HG02623 (cell line): ENCODE measurements at regions not wholly inside any gene's neighbourhood (a gene's known extent, or its start where the extent isn't known, plus 50 kb on each side); places are given as distances from the start of the nearest gene placed in this dataset.
"Not testable (repeated sequence)": the region's sequence is repeated elsewhere in the genome, so short reads cannot be mapped to it uniquely, and the experiment has no call there.

ENCODE experiments used
- ATAC-seq: cut with Tn5 transposase; IDR thresholded peaks from one replicate; pipeline ENCODE4 v1.9.1; 2021; ENCODE audit warnings: moderate library complexity; ENCODE audit not compliant: unreplicated experiment

DNA sequence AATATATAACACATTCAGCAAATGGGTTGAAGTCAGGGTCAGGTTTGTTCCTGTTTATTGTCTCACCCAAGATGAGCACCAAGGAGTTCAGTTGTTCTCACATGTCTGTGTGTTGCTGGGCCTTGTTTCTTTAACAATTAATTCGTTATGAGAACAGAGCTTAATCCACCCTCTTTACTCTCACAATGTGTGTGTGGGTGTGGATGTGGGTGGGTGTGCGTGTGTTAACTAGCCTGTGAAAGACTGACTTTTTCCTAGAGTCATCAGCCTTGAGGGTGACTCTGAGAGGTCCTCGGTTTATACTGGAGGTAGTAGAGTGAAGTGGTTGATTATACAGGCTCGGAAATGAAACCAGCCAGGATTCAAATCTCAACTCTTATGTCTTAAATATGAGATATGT, 672.1 kb downstream of the MAFB start:
- no peak for ATAC-seq

DNA sequence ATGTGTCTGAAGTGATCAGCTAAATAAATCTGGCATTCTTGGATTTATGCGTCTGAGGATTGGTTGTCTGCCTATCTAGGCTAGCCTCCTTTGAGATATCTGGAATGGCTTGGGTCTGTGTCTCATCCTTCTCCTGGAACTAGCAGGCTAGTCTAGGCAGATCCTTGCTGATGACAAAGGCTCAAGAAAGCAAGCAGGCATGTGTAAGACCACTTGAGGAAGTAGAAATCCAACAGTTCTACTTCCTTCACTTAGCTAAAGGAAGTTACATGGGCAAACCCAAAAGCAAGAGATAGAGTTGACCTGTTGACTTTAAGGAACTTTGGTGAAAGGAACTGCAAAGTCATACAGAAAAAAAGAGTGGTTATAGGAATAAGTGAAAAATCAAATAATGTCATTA, 672.6 kb downstream of the MAFB start:
- no peak for ATAC-seq

GRCh38 chr20:40012026-40012425, 677.0 kb downstream of the MAFB start:
- not testable (repeated sequence) for ATAC-seq

DNA sequence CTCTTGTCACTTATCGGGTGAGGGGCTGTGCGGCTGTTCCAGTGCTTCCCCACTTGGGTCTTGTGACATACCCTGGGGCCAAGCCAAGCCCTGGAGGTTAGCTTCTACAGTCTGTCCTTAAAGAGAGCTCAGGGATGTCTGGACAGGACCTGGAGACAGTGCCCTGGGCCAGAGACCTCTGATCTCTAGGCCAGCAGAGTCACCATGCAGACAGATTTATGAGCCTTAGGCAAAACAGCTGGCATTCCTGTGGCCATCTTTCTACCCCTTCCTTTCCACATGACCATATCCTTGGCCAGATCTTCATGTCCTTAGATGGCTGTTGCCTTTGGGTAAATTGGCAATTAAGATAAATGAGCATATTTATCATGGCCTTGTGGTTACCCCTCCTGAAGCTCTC, 678.6 kb downstream of the MAFB start:
- no peak for ATAC-seq

DNA sequence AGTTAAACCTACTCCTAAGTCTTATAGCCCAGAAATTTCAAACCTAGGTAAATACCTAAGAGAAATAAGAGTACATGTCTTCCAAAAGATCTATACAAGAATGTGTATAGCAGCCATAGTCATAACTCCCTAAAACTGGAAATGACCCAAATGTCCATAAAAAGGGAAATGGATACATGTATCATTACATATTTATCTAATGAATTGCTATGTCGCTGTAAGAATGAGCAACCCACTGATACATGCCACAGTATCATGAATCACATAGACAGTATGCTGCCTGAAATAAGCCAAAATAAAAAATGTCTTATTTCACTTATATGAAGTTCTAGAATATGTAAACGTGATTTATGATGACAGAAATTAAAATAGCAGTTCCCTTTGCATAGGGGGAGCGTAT, 679.5 kb downstream of the MAFB start:
- no peak for ATAC-seq

- no peak for ATAC-seq
Measured at GRCh38 chr20:40008177-40008576, 680.9 kb downstream of the MAFB start.

GRCh38 chr20:40006168-40006860, 682.7 kb downstream of the MAFB start:
- no peak for ATAC-seq

GRCh38 chr20:40004092-40004491, 684.9 kb downstream of the MAFB start:
- not testable (repeated sequence) for ATAC-seq

GRCh38 chr20:39993742-39994141, 695.3 kb downstream of the MAFB start:
- ATAC-seq = no peak

DNA sequence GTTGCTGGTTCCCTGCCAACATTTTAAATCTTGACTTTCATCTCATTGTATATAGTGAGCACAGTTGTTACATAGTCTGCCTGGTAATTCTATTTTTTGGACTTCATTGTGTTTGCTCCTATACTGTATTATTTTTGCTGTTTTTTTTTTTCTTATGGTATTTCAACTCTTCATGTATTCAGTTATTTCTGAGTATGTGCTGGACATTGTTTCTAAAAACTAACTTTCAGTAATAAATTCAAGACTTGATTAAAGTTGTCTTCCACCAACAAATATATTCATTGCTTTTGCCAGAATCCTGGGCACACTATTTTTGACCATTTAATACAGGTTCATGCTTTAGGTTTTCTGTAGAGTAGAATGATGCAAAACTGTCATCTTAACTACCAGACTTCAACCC, 698.3 kb downstream of the MAFB start:
- no peak for ATAC-seq

GRCh38 chr20:39988991-39989390, 700.0 kb downstream of the MAFB start:
- no peak for ATAC-seq

DNA sequence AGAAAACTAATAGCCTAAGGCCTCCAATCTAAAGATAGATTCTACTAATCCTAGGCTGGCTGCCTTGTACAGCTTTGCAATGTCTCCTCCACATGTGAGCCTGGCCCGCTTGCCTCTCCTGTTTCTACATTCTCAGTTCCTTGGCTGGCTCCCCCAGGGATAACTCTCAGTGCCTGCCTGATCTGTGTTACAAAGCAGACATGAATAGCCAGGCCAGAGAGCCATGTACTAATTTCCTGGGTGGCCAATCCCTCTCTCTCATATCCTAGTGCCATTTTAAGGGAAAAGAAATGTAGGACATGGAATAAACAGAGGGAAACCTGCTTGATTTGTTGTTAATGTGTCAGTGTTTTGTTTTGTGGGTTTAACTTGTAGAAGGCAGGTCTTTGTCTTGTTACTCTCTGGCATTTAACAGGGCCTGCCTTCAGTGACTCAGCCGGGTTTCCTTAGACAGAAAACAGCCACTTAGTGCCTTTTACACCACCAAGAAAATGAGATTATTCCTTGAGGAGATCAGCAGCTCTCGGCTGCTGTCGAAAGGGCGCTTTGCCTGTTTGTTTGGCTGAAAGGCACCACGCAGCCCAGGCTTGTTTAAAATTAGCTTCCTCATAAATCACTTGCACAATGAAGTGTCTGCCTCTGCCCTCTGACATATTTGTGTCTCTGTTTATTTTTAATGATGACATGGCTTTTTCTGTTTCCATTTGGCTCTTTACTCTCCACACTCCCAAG, 702.7 kb downstream of the MAFB start:
- no peak for ATAC-seq

- no peak for ATAC-seq
Measured at GRCh38 chr20:39985271-39985827, 703.7 kb downstream of the MAFB start.

- no peak for ATAC-seq
Measured at GRCh38 chr20:39983655-39984054, 705.4 kb downstream of the MAFB start.

DNA sequence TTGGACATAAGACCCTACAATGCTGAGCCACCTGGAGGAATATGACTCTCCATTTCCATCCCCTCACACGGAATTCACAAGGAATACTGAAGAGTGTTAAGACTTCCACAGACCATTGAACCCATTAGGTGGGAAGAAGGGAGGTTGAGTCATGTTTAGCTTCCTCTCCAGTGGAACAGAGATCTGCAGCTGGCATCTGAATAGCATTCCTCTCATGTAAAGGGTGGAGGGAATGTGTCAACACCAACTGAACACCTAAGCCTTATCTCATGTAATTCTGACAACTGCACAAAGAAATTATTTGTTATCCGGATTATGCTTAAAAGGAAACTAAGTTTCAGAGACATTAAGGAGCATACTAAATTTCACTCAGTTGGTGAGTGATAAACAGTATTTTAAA, 705.9 kb downstream of the MAFB start:
- ATAC-seq = no peak

GRCh38 chr20:39974966-39975501, 714.0 kb downstream of the MAFB start:
- no peak for ATAC-seq

GRCh38 chr20:39968495-39968894, 720.5 kb downstream of the MAFB start:
- ATAC-seq = no peak

DNA sequence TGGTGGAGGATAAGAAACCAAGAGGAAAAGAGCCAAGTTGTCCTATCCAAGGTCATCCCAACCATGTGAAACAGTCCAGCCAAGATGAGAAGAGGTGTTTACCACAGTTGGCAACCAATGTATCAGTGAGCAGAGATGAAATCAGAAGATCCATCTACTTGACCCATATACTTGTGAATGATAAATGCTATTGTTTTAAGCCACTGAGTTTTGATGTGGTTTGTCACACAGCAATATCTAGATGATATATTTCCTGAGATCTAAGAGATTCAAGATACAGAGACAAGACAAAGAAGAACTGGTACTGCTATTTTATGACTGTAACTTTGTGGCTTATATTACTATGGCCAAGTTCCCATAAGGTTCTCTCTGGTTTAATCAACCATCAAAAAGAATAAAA, 721.2 kb downstream of the MAFB start:
- ATAC-seq = no peak

DNA sequence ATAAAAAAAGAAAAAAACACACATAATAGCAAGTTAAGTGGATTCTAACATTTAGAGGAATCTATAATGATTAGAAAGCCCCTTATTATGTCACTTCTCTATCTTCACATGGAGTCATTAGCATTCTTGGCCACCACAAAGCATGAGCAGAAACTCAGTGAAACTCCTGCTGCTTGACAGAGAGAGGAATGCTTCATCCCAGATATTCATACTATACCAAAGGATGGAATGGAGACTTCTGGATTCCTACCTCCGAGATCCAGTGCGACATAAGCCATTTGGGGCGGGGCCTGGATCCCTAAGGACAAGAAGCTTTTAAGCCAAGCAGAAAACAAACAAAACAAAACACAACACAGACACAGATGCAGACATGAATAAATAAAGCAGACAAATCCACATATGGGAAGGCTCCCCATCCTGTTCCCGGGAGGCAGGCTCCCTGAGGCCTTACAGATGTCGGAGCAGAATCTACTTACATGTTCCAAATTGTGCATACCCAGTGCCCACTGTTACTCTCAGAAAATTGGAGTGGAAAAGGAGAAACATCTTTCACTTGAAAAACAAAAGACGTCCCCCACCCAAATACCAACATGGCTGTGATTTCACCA, 727.3 kb downstream of the MAFB start:
- ATAC-seq = no peak

DNA sequence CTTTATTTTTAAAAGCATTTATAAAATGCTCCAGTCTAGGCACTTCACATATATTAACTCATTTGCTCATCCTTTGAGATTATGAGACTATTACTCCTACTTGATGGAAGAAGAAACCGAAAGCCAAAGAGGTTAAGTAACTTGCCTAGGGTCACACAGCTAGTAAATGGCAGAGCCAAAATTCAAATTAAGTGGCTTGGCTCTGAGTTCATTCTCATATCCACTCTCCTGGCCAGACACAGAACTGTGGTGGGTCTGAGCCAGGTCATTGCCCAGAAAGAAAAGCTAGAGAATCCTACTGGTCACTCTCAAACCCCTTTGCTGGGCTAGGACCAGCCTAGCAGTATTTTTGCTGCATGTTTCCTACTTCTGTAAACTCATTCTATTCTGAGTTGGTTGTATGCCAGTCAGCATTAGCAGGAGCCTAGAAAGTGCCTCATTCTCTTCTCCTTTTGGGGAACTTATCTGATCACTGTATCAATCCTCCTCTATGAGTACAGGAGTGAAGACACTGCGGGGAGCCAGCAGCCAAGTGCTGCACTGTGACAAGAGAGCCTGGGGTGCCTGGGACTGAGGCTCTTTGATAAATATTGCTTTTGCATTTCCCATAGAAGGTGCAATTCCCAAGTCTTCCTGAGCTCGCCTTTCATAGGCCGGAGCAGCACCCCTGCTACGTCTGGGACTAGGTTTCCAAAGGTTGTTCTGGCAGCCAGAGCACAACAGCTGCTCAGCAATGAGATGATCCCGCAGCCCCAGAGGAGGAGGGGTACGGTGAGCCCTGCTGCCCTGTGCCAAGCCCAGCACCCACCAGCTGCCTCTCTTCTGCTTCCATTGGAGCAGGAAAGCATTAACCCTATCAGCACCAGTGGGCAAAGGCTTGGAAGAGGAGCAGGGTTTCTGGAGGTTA, 728.3 kb downstream of the MAFB start:
- ATAC-seq = no peak

- not testable (repeated sequence) for ATAC-seq
Measured at GRCh38 chr20:39957911-39958310, 731.1 kb downstream of the MAFB start.
